ENCODE measurements at regions not wholly inside any gene's neighbourhood (a gene's known extent, or its start where the extent isn't known, plus 50 kb on each side); places are given as distances from the start of the nearest gene placed in this dataset.

- TF ChIP-seq USF1 (CRISPR knock-in tag; IDR thresholded peaks at IDR 0.05) (no peak), MLX (CRISPR knock-in tag; IDR thresholded peaks at IDR 0.05) (no peak), ARID4B (CRISPR knock-in tag; IDR thresholded peaks at IDR 0.05; ENCODE audit: borderline replicate concordance) (no peak), CTCF (IDR thresholded peaks at IDR 0.05) (no peak), ZSCAN18 (CRISPR knock-in tag; IDR thresholded peaks at IDR 0.05) (no peak), ATF3 (CRISPR knock-in tag; conservative IDR thresholded peaks at IDR 0.05) (no peak), MAX (CRISPR knock-in tag; IDR thresholded peaks at IDR 0.05) (no peak)
Observed at GRCh38 chr4:42344309-42344708, 53.0 kb upstream of the SHISA3 start.

All from WTC11 (cell line).